Endothelial cell of umbilical vein (primary cell): ENCODE measurements at regions not wholly inside any gene's neighbourhood (a gene's known extent, or its start where the extent isn't known, plus 50 kb on each side); places are given as distances from the start of the nearest gene placed in this dataset.

ENCODE experiments used
- MYC ChIP-seq: IDR thresholded peaks from one replicate; pipeline ENCODE4 v1.6.1; 2011; ENCODE audit warnings: mild to moderate bottlenecking, low read depth, low read length
- POLR2AphosphoS5 ChIP-seq: IDR thresholded peaks from 2 replicates; pipeline ENCODE4 v1.6.1; 2012; ENCODE audit warnings: low read depth, mild to moderate bottlenecking, control low read depth, low read length, moderate library complexity; ENCODE audit not compliant: insufficient read depth
- TF ChIP-seq, protein P1 (sequence below), 2 donors: IDR thresholded peaks; 1 replicate in 1 of 2; 2 replicates in 1 of 2; pipeline ENCODE4 v1.5.1; 2011; ENCODE audit warnings: low read length in 2 of 2, mild to moderate bottlenecking in 2 of 2, moderate library complexity in 2 of 2, control low read depth in 1 of 2, inconsistent platforms in 1 of 2, low read depth in 1 of 2; ENCODE audit not compliant: insufficient read depth in 1 of 2; ENCODE audit errors: extremely low read depth in 1 of 2

GRCh38 chr6:144597511-144597910 lies 312.4 kb downstream of the UTRN start:
- no peak for TF ChIP-seq POLR2AphosphoS5
- TF ChIP-seq, protein P1, sequence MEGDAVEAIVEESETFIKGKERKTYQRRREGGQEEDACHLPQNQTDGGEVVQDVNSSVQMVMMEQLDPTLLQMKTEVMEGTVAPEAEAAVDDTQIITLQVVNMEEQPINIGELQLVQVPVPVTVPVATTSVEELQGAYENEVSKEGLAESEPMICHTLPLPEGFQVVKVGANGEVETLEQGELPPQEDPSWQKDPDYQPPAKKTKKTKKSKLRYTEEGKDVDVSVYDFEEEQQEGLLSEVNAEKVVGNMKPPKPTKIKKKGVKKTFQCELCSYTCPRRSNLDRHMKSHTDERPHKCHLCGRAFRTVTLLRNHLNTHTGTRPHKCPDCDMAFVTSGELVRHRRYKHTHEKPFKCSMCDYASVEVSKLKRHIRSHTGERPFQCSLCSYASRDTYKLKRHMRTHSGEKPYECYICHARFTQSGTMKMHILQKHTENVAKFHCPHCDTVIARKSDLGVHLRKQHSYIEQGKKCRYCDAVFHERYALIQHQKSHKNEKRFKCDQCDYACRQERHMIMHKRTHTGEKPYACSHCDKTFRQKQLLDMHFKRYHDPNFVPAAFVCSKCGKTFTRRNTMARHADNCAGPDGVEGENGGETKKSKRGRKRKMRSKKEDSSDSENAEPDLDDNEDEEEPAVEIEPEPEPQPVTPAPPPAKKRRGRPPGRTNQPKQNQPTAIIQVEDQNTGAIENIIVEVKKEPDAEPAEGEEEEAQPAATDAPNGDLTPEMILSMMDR (IDR thresholded peaks at IDR 0.05; ENCODE audit: extremely low read depth in 1 of 2, insufficient read depth in 1 of 2, low read depth in 1 of 2, low read length in 2 of 2) = no peak
- no peak for TF ChIP-seq MYC
